ENCODE measurements at regions not wholly inside any gene's neighbourhood (a gene's known extent, or its start where the extent isn't known, plus 50 kb on each side); places are given as distances from the start of the nearest gene placed in this dataset.
A peak's percentile ranks its signal among the peaks of the same experiment; 100 is the strongest.

DNA sequence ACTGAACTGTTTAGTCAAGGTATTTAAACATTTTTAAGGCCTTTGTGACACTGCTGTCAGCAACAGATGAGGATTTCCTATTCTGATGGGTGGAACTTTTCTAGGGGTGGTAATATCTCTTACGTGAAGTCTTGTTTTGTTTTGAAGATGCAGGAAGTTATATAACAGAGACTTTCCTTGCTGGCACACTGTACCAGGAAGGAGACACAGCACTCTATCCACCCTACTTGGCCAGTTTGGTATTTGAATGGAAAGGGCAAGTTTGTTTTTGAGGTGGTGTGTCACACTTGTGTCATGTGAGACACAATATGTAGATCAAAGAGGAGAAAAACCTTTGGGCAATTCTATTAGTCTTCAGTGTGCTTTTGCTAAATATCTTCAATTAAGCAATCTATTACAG lies 51.6 kb upstream of the SRP54 start:
- DNase-seq (ENCODE audit: low read depth in 3 of 3): peak in 1 of 3 experiments; percentile 13

DNA sequence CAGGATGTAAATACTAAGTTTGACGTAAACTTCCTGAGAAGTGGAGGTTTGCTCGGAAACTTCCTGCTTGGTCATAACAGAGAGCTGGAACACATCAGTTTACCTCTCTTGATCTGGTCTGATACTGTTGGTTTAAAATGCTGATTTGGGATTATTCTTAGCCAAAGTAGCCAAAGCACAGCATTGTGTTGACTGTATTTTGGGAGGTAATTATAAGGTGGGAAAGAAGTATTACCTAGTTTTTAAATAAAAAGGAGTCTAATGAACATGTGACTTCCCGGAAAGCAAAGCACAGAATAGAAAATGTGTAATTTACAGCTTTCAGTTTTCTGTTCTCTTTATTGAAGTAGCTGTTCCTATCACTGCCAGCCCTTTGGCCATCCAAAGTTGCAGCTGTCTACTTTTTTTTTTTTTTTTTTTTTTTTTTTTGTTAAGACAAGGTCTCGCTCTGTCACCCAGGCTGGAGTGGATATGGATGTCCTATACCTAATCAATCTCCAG lies 52.2 kb upstream of the SRP54 start:
- no peak for DNase-seq (ENCODE audit: low read depth in 3 of 3)

DNA sequence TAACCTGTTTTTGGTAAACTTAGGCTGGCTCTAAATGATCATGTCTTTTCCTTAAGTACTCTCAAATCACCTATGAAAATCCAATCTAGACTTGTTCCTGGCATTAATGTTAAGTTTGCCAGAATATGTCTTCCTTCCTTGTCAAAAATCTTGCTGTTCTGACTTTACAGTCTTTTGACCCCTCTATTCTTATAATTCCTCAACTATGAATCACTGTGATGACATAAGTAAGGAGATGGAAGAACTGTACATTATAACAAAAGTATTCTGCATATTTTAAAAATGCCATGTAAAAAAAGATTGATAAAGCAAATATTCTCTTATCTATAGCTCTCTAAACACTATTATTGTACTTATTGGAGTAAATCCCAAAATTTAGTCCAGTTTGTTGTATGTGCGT lies 51.4 kb upstream of the BAZ1A start:
- DNase-seq (ENCODE audit: low read depth in 3 of 3): no peak
